ENCODE measurements at regions not wholly inside any gene's neighbourhood (a gene's known extent, or its start where the extent isn't known, plus 50 kb on each side); places are given as distances from the start of the nearest gene placed in this dataset.

DNA sequence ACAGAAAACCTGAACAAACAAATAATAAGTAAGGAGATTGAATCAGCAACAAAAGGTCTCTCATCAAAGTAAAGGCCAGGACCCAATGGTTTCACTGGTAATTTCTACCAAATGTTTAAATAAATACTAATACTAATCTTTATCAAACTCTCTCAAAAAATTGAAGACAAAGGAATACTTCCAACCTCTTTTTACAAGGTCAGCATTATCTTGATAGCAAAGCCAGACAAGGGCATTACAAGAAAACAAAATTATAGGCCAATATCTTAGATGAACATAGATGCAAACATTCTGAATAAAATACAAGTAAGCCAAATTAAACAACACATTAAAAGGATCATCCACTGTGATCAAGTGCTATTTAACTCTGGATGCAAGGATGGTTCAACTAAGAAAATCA, 239.8 kb upstream of the TMEM72 start:
- Histone ChIP-seq H3K4me3 (ENCODE audit: low read depth in 1 of 2, low read length in 2 of 2) (no peak overlapping the region), H3K9me3 (ENCODE audit: control insufficient read depth in 1 of 2, low read length in 2 of 2) (no peaks in the 10 kb centered on the region), H3K27ac (ENCODE audit: low read length) (no peak overlapping the region), H3K36me3 (ENCODE audit: control insufficient read depth in 1 of 2, insufficient read depth in 2 of 2, low read length in 2 of 2) (no peaks in the 10 kb centered on the region), H3K4me1 (ENCODE audit: control insufficient read depth in 1 of 2, insufficient read depth in 2 of 2, low read length in 2 of 2) (no peaks in the 10 kb centered on the region), H3K27me3 (ENCODE audit: low read depth, low read length) (no peaks in the 10 kb centered on the region)

DNA sequence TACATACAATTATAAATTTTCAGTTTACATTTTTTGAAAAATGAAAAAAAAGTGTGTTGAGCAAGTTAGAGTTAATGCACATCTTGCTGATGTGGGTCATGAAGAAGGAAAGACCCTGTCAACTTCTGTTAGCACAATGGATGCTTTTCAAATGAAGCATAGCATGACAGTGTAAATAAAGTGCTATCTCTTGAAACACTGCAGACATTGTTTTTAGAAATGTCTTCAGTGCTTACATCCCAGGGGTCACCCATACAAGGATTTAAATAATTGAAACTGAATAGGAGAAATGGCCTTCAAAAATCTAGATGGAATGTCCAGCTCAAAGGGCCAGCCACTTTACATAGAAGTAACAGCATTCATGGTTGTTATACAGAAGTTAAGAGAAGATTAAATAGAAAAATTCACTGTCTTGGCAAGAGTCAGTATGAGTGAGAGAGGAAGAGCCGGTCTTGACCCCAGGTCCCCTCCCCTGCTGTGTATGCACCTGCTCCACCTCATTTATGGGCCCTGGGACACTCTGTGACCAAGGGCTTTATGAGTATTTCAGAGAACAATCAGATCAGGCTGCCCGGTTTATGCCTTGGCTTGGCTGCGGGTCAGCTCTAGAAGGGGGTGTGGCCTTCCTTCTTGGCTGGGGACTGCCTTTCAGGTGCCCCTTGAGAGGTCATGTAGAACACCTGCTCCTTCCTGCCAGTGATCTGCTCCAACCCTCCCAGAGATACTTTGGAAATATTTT, 237.7 kb upstream of the TMEM72 start:
- Histone ChIP-seq H3K27ac (ENCODE audit: low read length) (no peak overlapping the region), H3K4me1 (ENCODE audit: control insufficient read depth in 1 of 2, insufficient read depth in 2 of 2, low read length in 2 of 2) (no peaks in the 10 kb centered on the region), H3K9me3 (ENCODE audit: control insufficient read depth in 1 of 2, low read length in 2 of 2) (no peaks in the 10 kb centered on the region), H3K27me3 (ENCODE audit: low read depth, low read length) (no peaks in the 10 kb centered on the region), H3K4me3 (ENCODE audit: low read depth in 1 of 2, low read length in 2 of 2) (no peak overlapping the region), H3K36me3 (ENCODE audit: control insufficient read depth in 1 of 2, insufficient read depth in 2 of 2, low read length in 2 of 2) (no peaks in the 10 kb centered on the region)

DNA sequence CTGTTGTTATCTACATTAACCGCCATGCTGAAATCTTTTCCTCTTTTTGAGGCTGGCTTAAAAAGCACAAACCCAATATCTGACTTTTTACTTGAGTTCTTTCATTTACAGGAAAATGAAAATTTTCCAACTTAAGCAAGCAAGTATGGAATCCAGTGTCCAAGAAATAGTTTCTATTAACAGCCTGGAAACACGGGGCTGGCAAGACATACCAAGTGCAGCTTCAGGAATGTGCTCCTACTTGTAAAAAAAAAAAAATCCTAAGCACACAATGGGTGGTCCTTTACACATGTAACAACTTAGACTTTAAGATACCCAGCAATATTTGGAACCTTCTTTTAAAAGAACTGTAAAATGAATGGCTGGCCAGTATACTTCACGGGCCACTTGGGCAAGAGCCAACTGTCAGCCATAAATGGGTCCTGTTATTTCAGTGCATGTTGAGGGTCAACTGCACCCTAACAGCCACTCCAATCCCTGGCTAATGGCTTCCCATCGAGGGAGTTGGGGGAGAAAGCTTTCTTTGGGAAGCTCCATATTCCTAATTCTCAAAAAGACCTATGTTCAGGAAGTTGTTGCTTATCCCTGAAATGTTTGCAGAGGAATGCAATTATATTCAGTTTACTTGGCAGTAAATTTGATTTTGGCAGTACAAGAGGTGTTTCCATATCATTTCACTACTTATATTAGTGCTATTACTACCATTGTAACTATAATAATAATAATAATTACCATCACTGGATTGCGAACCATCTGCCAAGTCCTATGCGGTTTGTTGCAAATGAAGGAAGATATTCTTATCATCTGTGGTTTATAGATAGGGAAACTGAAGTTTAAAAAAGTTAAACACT, 236.4 kb upstream of the TMEM72 start:
- Histone ChIP-seq H3K27ac (ENCODE audit: low read length) (no peak overlapping the region), H3K4me1 (ENCODE audit: control insufficient read depth in 1 of 2, insufficient read depth in 2 of 2, low read length in 2 of 2) (no peaks in the 10 kb centered on the region), H3K27me3 (ENCODE audit: low read depth, low read length) (no peaks in the 10 kb centered on the region), H3K36me3 (ENCODE audit: control insufficient read depth in 1 of 2, insufficient read depth in 2 of 2, low read length in 2 of 2) (no peaks in the 10 kb centered on the region), H3K9me3 (ENCODE audit: control insufficient read depth in 1 of 2, low read length in 2 of 2) (no peaks in the 10 kb centered on the region), H3K4me3 (ENCODE audit: low read depth in 1 of 2, low read length in 2 of 2) (no peak overlapping the region)

DNA sequence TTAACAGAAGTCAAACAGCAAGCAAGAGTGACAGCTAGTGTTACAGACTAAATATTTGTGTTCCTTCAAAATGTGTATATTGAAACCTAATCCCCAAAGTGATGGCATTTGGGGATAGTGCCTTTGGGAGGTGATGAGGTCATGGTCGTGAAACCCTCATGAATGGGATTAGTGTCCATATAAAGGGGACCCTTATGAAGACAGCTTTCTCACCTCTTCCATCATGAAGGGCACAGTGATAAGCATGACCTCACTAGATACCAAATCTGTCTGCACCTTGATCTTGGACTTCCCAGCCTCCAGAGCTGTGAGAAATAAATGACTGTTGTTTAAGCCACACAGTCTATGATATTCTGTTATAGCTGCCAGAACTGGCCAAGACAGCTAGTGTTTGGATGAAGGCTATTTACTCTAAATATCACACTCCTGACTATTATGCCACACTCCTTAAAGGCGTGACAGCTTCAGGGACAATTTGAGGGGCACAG, 235.7 kb upstream of the TMEM72 start:
- Histone ChIP-seq H3K4me1 (ENCODE audit: control insufficient read depth in 1 of 2, insufficient read depth in 2 of 2, low read length in 2 of 2) (no peaks in the 10 kb centered on the region), H3K27ac (ENCODE audit: low read length) (no peak overlapping the region), H3K9me3 (ENCODE audit: control insufficient read depth in 1 of 2, low read length in 2 of 2) (no peaks in the 10 kb centered on the region), H3K36me3 (ENCODE audit: control insufficient read depth in 1 of 2, insufficient read depth in 2 of 2, low read length in 2 of 2) (no peaks in the 10 kb centered on the region), H3K27me3 (ENCODE audit: low read depth, low read length) (no peaks in the 10 kb centered on the region), H3K4me3 (ENCODE audit: low read depth in 1 of 2, low read length in 2 of 2) (no peak overlapping the region)

DNA sequence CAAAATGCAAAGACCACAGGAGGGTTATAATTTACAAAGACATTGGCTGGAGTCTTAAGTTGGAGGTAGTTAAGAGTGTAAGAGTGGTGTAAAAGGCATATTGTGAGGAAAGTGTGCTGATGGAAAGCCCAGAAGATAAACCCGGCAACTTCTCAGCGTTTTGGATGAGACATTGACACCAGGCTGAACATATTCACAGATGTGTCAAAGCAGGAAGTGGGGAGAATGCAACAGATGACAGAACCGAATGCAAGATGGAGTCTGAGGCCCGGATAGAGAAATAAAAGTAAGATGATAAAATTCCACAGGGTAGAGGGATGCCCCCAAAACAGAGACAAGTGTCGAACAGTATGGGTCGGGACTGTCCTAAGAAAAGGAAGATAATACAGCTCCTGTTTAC, 230.4 kb upstream of the TMEM72 start:
- H3K27ac ChIP-seq (ENCODE audit: low read length), result no peak overlapping the region

DNA sequence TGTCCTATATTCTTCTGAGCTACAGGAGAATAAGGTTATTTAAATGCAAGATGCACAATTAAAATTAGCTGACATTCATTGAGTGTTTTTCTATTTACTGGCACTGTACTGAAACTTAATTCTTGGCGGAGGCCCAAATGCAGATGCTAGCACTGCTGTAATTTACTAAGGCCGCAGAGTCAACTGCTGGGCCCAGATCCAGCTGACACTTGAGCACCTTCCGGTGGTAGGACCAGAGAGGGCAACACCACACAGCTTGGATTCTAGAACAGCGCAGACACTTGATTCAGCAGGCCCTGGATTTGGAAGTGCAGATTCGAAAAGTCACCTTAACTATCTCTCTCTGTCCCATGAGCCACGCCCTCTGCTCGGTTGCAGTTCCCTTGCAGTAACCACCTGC, 228.6 kb upstream of the TMEM72 start:
- Histone ChIP-seq H3K27me3 (ENCODE audit: low read depth, low read length) (no peaks in the 10 kb centered on the region), H3K36me3 (ENCODE audit: control insufficient read depth in 1 of 2, insufficient read depth in 2 of 2, low read length in 2 of 2) (no peaks in the 10 kb centered on the region), H3K4me3 (ENCODE audit: low read depth in 1 of 2, low read length in 2 of 2) (no peak overlapping the region), H3K27ac (ENCODE audit: low read length) (no peak overlapping the region), H3K9me3 (ENCODE audit: control insufficient read depth in 1 of 2, low read length in 2 of 2) (no peaks in the 10 kb centered on the region), H3K4me1 (ENCODE audit: control insufficient read depth in 1 of 2, insufficient read depth in 2 of 2, low read length in 2 of 2) (no peaks in the 10 kb centered on the region)

More for the DNA sequence above, 230.4 kb upstream of the TMEM72 start:
- no peaks in the 10 kb centered on the region for H3K36me3 ChIP-seq (ENCODE audit: control insufficient read depth in 1 of 2, insufficient read depth in 2 of 2, low read length in 2 of 2)
- H3K4me1 ChIP-seq (ENCODE audit: control insufficient read depth in 1 of 2, insufficient read depth in 2 of 2, low read length in 2 of 2), result no peaks in the 10 kb centered on the region
- H3K9me3 ChIP-seq (ENCODE audit: control insufficient read depth in 1 of 2, low read length in 2 of 2), result no peaks in the 10 kb centered on the region
- H3K27me3 ChIP-seq (ENCODE audit: low read depth, low read length), result no peaks in the 10 kb centered on the region
- no peak overlapping the region for H3K4me3 ChIP-seq (ENCODE audit: low read depth in 1 of 2, low read length in 2 of 2)

DNA sequence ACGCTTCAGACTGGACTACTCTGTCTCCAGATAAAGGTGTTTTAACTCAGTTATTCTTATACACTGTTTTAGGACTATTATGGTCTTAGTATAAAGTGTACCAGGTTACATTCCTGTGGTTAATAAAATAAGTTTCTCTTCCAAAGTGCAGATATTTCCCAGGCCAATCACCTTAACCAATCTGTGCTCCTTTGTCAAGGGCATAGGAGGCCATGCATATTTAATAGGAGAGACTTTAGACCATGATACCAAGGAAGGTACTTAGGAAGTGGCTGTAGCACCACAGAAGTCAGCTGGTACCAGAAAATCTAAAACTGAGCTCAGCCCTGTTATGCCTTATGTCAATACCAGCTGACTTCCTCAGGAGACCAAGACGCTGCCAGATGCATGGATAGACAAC, 226.5 kb upstream of the TMEM72 start:
- H3K4me1 ChIP-seq (ENCODE audit: control insufficient read depth in 1 of 2, insufficient read depth in 2 of 2, low read length in 2 of 2), result no peaks in the 10 kb centered on the region
- no peak overlapping the region for H3K4me3 ChIP-seq (ENCODE audit: low read depth in 1 of 2, low read length in 2 of 2)
- no peaks in the 10 kb centered on the region for H3K27me3 ChIP-seq (ENCODE audit: low read depth, low read length)
- no peaks in the 10 kb centered on the region for H3K36me3 ChIP-seq (ENCODE audit: control insufficient read depth in 1 of 2, insufficient read depth in 2 of 2, low read length in 2 of 2)
- no peak overlapping the region for H3K27ac ChIP-seq (ENCODE audit: low read length)
- no peaks in the 10 kb centered on the region for H3K9me3 ChIP-seq (ENCODE audit: control insufficient read depth in 1 of 2, low read length in 2 of 2)

DNA sequence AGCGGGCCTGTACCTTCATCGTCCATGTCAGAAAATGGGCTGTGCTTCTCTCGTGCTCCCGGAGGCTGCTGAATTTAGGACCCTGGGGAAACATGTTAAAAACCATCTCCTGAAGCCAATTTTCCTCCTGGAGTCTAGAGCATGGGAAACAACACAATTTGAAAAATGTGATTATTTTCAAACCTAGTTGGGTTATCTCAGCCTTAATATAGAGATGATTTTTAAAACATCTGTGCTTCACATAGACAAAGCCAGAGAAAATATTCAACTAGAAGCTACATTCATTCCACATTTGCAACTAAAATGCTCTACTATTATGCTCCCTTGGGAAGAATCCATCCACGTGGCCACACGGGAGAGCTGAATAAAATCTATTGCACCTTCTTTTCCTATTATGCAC, 225.9 kb upstream of the TMEM72 start:
- no peak overlapping the region for H3K4me3 ChIP-seq (ENCODE audit: low read depth in 1 of 2, low read length in 2 of 2)
- H3K27ac ChIP-seq (ENCODE audit: low read length), result no peak overlapping the region
- no peaks in the 10 kb centered on the region for H3K36me3 ChIP-seq (ENCODE audit: control insufficient read depth in 1 of 2, insufficient read depth in 2 of 2, low read length in 2 of 2)
- no peaks in the 10 kb centered on the region for H3K9me3 ChIP-seq (ENCODE audit: control insufficient read depth in 1 of 2, low read length in 2 of 2)
- H3K27me3 ChIP-seq (ENCODE audit: low read depth, low read length), result no peaks in the 10 kb centered on the region
- no peaks in the 10 kb centered on the region for H3K4me1 ChIP-seq (ENCODE audit: control insufficient read depth in 1 of 2, insufficient read depth in 2 of 2, low read length in 2 of 2)

DNA sequence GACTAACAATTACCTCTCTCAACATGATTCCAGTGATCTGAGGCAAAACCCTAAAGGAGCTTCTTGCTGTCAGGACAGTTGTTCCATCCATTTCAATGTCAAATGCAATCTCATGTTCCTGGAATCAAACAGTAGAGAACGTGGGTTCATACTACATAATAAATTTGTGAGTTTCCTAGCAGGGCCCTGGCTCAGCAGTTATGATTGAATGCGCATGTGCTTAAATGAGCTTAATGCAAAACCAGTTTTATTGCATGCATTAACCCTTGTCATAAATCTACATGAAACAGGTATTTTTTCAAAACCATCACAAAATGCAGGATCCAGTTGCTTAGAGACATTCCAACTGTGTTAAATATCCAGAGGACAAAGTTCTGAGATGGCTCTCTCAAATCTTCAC, 225.4 kb upstream of the TMEM72 start:
- Histone ChIP-seq H3K27ac (ENCODE audit: low read length) (no peak overlapping the region), H3K27me3 (ENCODE audit: low read depth, low read length) (no peaks in the 10 kb centered on the region), H3K36me3 (ENCODE audit: control insufficient read depth in 1 of 2, insufficient read depth in 2 of 2, low read length in 2 of 2) (no peaks in the 10 kb centered on the region), H3K9me3 (ENCODE audit: control insufficient read depth in 1 of 2, low read length in 2 of 2) (no peaks in the 10 kb centered on the region), H3K4me1 (ENCODE audit: control insufficient read depth in 1 of 2, insufficient read depth in 2 of 2, low read length in 2 of 2) (no peaks in the 10 kb centered on the region), H3K4me3 (ENCODE audit: low read depth in 1 of 2, low read length in 2 of 2) (no peak overlapping the region)

DNA sequence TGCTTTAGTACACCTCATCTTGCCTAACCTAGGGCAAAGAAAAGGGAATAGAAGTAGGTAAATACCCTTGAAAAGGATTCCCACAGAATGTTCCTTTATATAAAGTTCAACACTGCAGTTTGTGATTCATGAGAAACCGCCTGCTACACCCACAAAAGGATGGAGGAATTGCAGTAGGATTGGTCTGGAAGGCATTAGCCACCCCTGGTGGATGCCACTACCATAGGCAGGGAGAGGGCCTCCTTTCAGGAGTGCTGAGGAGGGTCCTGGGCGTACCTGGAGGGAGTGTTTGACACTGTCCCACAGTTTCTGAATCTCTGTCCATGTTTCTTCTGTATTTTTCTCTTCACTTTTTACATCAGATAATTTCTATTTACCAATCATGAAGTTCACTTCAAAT, 221.8 kb upstream of the TMEM72 start:
- H3K36me3 ChIP-seq (ENCODE audit: control insufficient read depth in 1 of 2, insufficient read depth in 2 of 2, low read length in 2 of 2), result no peaks in the 10 kb centered on the region
- no peak overlapping the region for H3K4me3 ChIP-seq (ENCODE audit: low read depth in 1 of 2, low read length in 2 of 2)
- H3K27ac ChIP-seq (ENCODE audit: low read length), result no peak overlapping the region
- H3K27me3 ChIP-seq (ENCODE audit: low read depth, low read length), result no peaks in the 10 kb centered on the region
- H3K9me3 ChIP-seq (ENCODE audit: control insufficient read depth in 1 of 2, low read length in 2 of 2), result no peaks in the 10 kb centered on the region
- H3K4me1 ChIP-seq (ENCODE audit: control insufficient read depth in 1 of 2, insufficient read depth in 2 of 2, low read length in 2 of 2), result no peaks in the 10 kb centered on the region

DNA sequence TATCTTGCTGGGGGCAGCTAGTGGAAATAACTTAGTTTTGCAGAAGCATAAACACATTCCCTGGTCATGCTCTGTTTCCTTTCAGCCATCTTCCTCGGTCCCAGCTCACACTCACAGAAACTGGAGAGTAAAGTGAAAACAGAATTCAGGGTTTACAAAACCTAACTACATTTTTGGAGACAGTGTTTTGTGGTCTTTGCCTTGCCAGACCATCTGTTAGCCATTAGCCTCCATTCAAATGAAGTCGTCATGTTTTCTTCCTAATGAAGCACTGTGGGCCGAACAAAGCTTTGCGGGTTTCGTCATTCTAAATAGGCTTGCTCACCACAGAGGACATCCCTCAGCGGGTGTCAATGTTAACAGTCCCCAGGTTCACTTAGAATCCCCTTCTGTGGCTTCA, 214.6 kb upstream of the TMEM72 start:
- no peaks in the 10 kb centered on the region for H3K27me3 ChIP-seq (ENCODE audit: low read depth, low read length)
- H3K9me3 ChIP-seq (ENCODE audit: control insufficient read depth in 1 of 2, low read length in 2 of 2), result peaks cover 10 to 14% of the 10 kb centered on the region in 2 donors
- H3K4me1 ChIP-seq (ENCODE audit: control insufficient read depth in 1 of 2, insufficient read depth in 2 of 2, low read length in 2 of 2), result no peaks in the 10 kb centered on the region
- H3K4me3 ChIP-seq (ENCODE audit: low read depth in 1 of 2, low read length in 2 of 2), result no peak overlapping the region
- H3K36me3 ChIP-seq (ENCODE audit: control insufficient read depth in 1 of 2, insufficient read depth in 2 of 2, low read length in 2 of 2), result no peaks in the 10 kb centered on the region
- H3K27ac ChIP-seq (ENCODE audit: low read length), result no peak overlapping the region
